Activated CD8-positive, alpha-beta memory T cell treated with anti-CD3 and anti-CD28 coated beads, Interleukin-2, amount 50 U/mL, for 24 hours (primary cell): ENCODE measurements at regions not wholly inside any gene's neighbourhood (a gene's known extent, or its start where the extent isn't known, plus 50 kb on each side); places are given as distances from the start of the nearest gene placed in this dataset.
"Not testable (repeated sequence)": the region's sequence is repeated elsewhere in the genome, so short reads cannot be mapped to it uniquely, and the experiment has no call there.

Source experiments
- DNase-seq: peaks from one replicate; pipeline ENCODE4 v3.0.0-alpha.2; 2020; ENCODE audit errors: extremely low read depth

DNA sequence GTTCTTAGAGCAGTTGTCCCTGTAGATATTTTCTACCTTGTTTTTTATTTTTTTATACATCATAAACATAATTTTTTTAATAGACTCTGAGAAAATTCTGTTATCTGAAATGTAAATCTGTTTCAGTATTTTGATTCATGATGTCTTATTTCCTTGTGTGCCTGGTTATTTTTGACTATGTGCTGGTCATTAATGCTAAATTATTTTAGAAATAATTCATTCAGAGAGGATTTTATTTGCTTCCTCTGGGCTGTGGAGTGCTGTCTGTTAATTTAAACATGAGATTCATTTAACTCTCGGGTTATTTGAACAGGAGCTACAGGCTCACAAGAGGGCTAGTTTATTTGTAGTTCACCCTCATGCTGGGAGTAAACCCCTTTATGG is 124.3 kb upstream of the PITX1 start:
- no peak for DNase-seq

DNA sequence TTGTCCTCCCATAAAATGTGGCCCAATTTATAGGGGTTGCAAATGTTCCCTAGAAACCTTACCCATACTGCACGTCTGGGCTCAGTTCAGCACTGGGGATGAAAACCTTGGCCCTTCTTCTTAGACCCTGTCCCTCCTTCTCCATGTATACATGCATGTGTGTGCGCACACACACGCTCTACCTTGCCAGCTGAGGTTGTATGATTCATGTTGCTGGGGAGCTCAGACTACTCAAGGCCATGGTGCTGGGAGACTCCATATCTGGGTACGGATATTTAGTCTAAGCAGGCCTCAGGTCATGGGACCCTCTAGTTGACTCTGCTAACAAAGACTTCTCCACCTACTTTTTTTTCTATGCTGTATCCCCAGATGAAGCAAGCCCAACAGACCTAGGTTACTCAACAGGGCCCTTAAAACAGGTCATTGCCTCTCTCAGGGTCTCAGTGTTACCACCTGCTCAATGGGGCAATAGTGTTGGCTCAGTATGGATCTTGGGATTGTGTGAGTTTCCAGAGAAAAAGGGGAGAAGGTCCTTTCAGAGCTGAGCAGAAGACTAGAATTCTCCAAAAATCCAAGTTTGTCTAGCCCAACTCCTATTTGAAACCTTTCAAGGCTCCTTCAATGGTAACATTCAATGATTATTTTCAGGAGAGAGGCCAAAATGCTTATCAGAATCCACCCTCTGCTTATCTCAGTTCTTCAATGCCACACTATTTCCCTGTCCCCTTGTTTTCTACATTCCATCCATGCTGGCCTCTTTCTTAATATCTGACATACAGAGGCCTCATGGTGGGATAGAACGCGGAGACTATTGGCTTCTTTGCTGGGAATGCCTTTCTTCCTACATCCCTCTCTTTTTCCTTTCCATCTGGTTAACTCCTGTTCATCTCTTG is 123.6 kb upstream of the PITX1 start:
- DNase-seq = no peak

DNA sequence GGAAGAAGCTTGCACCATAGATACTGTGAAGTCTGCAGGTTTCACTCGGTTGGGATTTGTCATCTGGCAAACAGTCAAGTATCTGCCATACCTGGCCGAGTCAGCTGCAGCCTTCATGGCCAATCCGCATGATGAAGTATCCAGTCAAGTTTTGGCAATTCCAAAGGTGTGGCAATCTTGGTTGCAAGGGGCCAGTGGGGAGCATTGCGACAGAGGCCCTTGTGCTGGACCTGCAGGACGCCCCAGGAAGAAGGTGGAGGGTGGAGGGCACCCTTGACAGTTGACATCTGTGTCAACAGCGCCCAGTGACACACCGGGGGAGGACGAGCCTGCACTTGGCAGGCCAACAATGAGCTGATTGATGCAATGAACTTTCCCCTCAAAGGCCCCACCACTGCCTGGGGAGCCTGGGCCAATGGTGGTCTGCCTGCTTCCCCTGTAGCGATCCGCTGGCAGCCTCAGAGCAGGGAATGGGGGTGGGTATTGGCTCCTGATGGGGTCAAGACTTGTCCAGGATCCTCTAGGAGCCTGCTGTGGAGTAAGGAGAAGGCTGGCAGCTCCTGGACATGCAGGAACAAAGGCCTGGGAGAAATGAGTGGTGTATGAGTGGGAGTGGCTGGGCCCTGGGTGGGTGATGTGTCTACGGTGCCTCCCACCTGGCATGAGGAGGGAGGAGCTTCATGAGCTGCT is 122.8 kb upstream of the PITX1 start:
- DNase-seq = no peak

- no peak for DNase-seq
These were observed 122.3 kb upstream of the PITX1 start for GRCh38 chr5:135156337-135156714.

DNA sequence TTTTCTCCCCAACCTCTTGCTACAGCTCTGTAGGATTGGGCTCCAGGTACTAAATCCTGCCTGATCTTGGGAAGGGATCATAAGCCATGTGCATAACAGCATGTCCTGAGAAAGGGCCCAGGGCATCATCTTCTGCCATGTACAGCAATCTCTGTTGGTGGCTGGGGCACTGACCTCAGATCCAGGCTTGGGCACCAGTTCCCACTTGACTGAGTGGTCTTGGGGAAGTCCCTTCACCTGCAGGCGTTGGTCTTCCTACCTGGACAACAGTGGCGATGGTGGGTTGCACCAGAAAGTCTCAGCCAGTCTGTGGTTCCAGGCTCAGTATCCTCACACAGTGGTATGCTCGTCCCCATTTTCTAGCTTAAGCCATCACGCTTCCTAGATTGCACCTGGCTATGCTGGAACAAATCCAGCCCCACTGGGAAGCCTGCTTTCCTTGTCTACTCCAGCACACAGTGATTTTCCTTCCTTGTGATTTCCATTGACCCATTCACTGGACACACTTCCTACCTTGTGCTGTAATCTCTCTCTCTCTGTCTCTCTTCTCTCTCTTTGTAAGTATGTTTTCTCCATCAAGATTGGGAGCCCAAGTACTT is 121.7 kb upstream of the PITX1 start:
- DNase-seq = no peak

- DNase-seq = no peak
These were observed 120.9 kb upstream of the PITX1 start for GRCh38 chr5:135154961-135155360.

DNA sequence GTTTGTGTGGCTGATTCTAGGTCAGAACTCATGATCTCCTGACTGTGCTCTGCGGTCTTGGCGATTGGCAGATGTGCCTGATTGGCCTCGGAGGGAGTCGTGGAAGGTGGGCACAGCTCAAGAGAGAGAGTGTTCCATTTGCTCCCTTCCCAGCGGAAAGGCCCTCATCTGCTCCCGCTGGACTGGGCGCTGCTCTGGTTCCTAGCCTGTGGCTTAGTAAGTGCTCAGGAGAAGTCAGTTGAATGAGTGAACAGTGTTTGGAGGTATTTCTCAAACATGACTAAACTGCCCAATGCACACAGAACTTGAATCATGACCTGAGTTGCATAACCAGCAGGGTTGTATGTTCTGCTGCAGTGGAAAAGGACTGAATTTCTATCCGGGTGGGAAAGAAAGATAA is 120.2 kb upstream of the PITX1 start:
- DNase-seq = no peak

DNA sequence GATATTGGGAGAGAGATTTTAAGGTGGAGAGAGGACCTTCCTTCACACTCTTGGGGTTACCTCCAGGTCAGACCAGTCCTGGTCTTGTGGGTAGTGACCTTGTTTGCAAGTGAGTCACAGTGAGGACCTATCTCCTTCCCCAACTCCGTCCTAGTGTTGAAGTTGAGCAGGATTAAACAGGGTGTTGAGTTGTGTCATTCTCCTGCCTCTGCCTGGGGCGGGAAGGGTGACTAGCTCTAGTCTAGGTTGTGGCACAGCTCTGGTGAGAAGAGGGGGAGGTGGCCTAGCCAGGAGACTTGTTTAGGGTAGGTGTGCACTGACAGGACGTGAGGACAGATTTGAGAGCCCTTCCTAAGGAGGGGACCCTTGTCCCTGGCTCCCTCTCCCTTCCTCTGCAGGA is 119.6 kb upstream of the PITX1 start:
- no peak for DNase-seq

DNA sequence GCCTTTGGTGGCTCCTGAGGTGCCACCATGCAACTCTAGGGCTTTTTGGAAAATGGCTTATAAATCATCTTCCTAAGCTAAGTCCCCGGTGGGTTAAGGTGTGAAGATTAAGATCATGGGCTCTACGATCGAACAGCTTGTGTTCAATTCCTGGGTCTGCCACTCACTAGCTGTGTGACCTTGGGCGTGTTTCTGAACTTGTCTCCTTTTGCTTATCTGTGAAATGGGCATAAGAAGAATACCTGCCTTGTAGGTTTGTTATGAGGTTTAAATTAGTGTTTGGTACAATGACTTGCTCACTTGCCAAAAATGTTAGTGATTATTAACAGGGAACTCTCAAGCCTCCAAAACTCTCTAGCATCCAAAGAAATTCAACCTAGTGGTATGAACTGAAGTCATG is 119.2 kb upstream of the PITX1 start:
- no peak for DNase-seq

DNA sequence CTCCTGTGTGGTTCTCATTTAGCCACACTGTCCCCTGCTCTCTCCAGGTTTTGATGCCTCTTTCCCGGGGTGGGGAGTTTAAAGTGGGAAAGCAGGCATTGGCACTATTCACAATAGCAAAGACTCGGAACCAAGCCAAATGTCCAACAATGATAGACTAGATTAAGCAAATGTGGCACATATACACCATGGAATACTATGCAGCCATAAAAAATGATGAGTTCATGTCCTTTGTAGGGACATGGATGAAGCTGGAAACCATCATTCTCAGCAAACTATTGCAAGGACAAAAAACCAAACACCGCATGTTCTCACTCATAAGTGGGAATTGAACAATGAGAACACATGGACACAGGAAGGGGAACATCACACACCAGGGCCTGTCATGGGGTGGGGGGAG is 117.6 kb upstream of the PITX1 start:
- not testable (repeated sequence) for DNase-seq

DNA sequence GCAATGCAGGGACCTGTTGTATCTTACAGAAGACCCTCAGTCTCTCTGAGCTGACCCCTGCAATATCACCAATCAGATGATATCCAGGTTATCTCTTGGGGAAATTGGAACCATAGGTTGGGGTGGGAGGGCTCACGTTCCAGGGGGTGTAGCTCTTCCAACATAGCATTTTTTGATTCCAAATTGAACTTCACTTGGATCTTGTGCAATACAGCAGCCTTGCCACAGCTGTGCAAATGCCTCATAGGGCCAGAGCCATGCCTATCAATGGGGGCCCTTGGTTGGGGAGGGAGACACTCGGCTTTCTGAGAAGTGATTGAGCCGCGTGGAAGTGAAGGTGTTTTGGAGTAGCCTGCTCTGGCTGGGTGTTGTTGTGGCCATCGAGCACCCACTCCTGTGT is 117.2 kb upstream of the PITX1 start:
- DNase-seq = no peak

GRCh38 chr5:135150767-135151166 is 116.7 kb upstream of the PITX1 start:
- no peak for DNase-seq

DNA sequence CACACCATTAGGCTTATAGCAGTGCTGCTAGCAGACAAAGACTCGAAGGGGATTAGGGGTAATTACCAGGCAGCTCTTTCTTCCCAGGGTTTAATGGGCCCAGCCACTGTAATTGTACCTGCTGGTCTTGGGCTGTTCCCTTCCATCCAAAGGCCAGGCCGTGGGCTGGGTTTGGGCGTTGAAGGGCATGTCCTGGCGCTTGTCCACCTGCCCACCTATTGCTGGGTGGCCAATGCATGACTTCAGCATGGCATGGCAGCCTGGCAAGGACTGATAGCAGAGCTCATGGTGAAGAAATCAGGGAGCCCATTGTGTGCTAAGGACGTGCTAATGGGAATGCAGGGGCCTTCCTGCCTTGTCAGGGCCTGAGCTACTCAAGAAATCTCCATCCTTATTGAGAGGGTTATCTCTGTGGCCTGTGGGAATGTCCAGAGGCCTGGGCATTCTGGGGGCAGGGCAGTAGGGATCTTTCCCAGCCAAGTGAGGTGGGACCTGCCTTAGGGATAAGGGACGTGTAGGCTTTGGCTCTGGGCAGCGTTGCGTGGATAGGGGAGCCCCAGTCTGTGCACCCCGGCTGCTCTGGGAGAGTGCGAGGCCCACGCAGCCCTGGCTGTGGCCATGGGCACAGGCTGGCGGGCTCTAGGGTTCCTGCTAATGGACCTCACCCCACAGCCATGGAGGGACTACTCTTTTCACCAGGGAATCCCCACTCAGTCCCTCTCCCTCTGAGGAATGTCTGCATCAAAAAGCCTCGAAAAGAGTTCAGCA is 116.1 kb upstream of the PITX1 start:
- DNase-seq = no peak

- no peak for DNase-seq
These were observed 115.4 kb upstream of the PITX1 start for GRCh38 chr5:135149229-135149955.

DNA sequence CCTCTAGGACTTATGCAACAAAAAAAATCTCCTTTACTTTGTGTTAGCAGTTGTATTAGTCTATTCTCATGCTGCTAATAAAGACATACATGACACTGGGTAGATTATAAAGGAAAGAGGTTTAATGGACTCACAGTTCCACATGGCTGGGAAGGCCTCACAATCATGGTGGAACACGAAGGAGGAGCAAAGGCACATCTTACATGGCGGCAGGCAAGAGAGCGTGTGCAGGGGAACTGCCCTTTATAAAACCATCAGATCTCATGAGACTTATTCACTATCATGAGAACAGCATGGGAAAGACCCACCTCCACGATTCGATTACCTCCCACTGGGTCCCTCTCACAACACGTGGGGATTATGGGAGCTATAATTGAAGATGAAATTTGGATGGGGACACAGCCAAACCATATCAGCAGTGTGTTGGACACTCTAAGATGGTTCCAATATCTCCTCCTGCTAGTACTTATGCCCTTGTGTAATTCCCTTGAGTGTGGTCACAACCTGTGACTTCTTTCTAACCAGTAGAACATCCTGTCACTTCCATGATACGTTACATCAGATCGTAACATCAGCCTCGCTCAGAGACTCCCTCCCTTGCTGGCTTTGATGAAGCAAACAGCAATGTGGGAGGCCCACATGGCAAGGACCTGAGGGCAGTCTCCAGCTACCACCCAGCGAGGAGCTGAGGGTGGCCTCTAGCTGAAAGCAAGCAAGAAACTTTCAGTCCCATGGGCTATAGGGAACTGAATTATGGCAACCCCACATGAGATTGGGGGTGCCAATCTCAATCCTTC is 113.5 kb upstream of the PITX1 start:
- DNase-seq = no peak

DNA sequence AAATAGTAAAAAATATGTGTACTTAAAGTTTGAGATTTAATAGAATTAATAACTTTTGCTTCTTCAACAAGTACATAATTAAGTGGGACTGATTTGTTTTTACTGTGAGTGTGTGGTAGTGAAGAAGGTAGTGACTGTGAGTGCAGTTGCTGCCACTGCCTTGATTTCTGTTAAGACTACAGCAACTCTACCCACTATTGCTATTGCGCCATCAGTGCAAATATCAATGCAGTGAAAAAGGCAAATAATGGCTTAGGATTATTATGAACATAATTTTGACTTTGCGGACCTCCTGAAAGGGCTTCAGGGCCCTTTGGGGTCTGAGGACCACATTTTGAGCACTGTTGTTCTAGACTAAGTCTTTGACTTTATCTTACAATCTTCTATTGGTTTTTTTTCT is 112.0 kb upstream of the PITX1 start:
- DNase-seq = no peak

- not testable (repeated sequence) for DNase-seq
These were observed 109.7 kb upstream of the PITX1 start for GRCh38 chr5:135143682-135144081.

- no peak for DNase-seq
These were observed 107.6 kb upstream of the PITX1 start for GRCh38 chr5:135141303-135142268.

- no peak for DNase-seq
These were observed 106.6 kb upstream of the PITX1 start for GRCh38 chr5:135140446-135141204.
